Activated CD4-positive, CD25-positive, alpha-beta regulatory T cell treated with anti-CD3 and anti-CD28 coated beads, Interleukin-2, amount 50 U/mL, for 24 hours (primary cell): ENCODE measurements at regions not wholly inside any gene's neighbourhood (a gene's known extent, or its start where the extent isn't known, plus 50 kb on each side); places are given as distances from the start of the nearest gene placed in this dataset.
"Not testable (repeated sequence)": the region's sequence is repeated elsewhere in the genome, so short reads cannot be mapped to it uniquely, and the experiment has no call there.

ENCODE experiments used
- ATAC-seq, 2 donors: fragments of 150-1000 bp; cut with Tn5 transposase; one replicate each; pipeline ENCODE4 v1.10.0; 2021; ENCODE audit warnings: mild to moderate bottlenecking in 1 of 2, moderate library complexity in 1 of 2

GRCh38 chr5:34329201-34329600 lies 286.2 kb upstream of the C1QTNF3 start:
- ATAC-seq = not testable (repeated sequence)

GRCh38 chr5:34329611-34330108 lies 286.6 kb upstream of the C1QTNF3 start:
- ATAC-seq = not testable (repeated sequence)

DNA sequence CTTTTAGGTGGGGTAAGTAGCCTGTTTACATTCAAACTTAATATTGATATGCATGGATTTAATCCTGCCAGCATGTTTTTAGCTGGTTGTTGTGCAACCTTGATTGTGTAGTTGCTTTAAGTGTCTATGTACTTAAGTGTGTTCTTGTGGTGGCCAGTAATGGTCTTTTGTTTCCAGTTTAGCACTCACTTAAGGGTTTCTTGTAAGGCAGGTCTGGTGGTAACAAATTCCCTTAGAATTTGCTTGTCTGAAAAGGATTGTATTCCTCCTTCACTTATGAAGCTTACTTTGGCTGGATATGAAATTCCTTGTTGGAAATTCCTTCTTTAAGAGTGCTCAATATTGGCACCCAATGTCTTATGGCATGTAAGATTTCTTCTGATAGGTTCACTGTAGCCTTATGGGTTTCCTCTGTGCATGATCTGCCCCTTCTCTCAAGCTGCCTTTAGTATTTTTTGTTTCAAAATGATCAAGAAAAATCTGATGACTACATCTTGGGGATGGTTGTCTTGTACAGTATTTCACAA lies 289.0 kb upstream of the C1QTNF3 start:
- not testable (repeated sequence) for ATAC-seq

- ATAC-seq = not testable (repeated sequence)
Measured at GRCh38 chr5:34339408-34340001, 296.5 kb upstream of the C1QTNF3 start.

DNA sequence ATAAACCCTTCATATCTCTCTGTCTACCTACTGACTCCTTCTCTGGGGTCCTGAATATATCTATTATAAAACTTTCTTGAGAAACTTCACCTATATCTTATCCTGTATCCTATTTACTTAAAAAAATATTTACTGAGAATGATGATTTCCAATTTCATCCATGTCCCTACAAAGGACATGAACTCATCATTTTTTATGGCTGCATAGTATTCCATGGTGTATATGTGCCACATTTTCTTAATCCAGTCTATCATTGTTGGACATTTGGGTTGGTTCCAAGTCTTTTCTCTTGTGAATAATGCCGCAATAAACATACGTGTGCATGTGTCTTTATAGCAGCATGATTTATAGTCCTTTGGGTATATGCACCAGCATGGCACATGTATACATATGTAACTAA lies 301.7 kb upstream of the RAI14 start:
- not testable (repeated sequence) for ATAC-seq

DNA sequence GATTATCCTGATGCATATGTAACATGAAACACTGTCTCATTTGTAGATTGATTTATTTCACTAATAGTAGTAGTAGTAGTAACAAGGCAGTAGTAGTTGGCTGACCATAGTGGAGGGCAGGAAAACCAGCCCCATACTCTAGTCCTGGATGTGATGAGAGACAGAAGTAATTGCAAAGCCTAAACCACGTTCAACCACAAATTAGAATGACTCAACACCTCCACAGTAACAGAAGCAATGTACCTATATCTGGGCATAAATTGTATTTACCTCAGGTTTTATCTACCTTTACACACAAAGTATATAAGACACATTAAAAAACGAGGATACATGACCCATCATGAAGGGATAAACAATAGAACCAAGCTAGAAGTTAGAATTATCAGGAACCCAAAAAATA lies 284.7 kb upstream of the RAI14 start:
- ATAC-seq = not testable (repeated sequence)

GRCh38 chr5:34371817-34372216 lies 284.3 kb upstream of the RAI14 start:
- not testable (repeated sequence) for ATAC-seq

- not testable (repeated sequence) for ATAC-seq
Measured at GRCh38 chr5:34372739-34373138, 283.4 kb upstream of the RAI14 start.

GRCh38 chr5:34377651-34378050 lies 278.5 kb upstream of the RAI14 start:
- not testable (repeated sequence) for ATAC-seq

DNA sequence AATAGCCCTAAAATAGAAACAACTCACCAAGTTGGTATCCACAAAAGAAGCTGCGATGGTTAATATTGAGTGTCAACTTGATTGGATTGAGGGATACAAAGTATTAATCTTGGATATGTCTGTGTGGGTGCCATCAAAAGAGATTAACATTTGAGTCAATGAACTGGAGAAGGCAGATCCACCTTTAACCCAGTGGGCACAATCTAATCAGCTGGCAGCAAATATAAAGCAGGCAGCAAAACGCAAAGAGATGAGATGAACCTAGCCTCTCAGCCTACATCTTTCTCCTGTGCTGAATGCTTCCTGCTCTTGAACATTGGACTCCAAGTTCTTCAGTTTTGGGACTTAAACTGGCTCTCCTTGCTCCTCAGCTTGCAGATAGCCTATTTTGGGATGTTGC lies 277.6 kb upstream of the RAI14 start:
- ATAC-seq = not testable (repeated sequence)

GRCh38 chr5:34388754-34389153 lies 267.4 kb upstream of the RAI14 start:
- not testable (repeated sequence) for ATAC-seq

- no peak for ATAC-seq
Measured at GRCh38 chr5:34409373-34409772, 246.8 kb upstream of the RAI14 start.

DNA sequence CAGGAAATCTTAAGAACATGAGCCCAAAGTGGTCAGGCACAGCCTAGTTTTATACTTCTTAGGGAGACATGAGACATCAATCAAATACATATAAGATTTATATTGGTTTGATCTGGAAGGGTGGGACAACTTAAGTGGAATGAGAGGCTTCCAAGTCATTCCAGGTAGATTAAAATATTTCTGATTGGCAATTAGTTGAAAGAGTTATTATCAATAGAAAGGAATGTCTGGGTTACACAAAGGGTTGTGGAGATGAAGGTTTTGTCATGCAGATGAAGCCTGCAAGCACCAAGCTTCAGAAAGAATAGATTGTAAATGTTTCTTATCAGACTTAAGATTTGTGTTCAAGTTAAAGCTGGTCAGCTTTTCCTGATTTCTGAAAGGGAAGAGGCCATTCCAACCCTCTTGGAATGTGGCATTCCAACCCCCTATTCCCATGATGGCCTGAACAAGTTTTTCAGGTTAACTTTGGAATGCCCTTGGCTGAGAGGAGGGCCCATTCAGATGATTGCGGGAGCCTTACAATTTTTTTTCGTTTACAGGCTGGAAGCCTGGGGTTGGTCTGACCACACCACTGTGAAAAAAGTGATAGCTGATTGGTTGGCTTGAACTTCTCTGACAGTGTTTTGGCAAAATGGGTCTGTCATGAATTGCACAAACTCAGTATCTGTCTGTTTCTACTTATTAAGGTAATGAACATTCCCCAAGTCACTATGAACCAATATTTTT lies 245.6 kb upstream of the RAI14 start:
- ATAC-seq = no peak

DNA sequence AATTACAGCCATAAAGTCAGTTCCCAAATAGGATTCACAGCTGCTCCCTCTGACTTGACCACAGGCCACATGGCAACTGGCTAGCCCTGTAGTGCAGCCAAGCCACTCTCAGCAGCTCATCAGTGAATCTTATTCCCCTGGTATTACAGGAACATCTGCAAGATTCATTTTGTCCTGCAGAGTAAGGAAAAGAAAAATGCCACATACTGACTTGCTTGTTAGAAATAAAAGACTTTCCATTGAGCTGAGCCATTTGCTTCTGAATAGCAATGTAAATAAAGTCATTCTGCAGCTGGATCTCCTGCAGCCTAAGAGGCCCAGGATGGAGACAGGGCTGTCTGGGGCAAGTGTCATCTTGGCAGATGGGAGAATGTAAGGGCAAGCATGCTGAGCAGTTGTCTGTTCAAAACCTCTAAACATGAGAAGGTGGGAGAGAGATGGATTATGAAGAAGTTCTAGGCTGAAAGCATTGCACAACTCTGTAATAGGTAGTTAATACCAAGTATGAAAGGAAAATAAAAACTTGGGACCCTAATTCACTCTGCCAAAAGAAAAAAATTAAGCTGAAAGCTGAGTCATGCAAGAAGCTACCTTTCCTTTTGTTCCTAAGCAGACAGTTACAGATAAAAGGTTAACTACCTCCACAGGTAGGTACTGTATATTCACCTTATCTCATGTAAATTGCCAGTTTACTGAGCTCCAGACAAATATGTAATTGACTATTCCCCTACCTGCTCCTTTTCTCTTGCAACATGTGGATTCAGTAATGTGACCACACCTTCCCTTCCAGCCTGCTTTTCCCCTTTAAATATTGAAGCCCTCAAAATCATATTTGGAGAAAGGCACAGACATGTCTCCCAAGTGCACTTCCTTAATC lies 244.4 kb upstream of the RAI14 start:
- no peak for ATAC-seq

GRCh38 chr5:34412736-34413135 lies 243.4 kb upstream of the RAI14 start:
- ATAC-seq = no peak

DNA sequence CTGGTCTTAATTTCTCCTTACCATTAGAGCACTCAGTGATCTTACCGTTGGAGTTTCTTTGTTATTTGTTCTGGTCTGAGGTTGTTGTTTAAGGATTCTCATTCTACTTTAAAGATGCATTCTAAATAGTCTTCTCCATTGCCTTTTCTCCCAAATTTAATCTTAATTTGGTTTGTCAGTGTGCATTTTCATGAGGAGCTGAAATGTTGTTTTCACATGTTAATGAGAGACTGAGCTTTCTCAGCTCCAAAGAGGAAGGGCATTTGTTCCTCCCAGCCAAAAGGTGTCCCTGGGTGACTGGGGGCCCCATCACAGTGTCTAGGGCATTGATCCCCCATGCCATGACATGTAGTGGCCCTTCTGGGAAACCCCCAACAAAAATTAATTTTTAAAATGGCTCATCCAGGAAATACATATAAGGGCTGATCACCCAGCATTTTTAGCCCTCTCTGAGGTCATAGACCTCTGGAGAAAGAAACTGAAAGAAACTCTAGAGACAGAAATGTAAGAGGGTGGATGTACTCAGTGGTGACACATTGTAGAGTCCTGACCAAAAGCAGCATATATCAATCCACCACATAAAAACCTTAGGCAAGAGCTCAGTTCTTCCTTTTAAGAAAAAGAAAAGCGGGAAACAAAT lies 240.4 kb upstream of the RAI14 start:
- ATAC-seq = peak; percentile 77 to 82

DNA sequence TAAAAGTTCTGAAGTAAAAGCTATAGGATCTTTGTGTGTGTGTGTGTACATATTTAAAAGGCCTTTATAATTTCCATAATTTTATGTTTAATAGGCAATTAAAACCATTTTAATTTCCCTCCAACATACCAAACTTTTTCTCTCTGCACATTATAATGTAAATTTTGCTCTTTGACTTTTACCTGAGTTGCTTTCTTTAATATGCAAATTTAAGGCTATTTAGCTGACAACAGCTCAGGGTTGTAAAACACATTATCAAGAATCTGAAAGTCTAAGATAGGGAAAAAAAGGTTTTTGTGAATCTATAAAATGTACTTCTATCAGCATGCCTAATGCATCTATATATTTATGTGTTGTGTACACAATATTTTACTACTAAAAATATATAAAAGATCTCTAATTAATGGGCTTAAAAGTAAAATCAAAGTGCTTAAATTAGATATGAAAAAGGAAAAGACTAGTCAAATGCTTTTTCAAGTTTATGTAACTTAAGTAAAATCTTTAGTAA lies 239.6 kb upstream of the RAI14 start:
- no peak for ATAC-seq

GRCh38 chr5:34420191-34420590 lies 235.9 kb upstream of the RAI14 start:
- ATAC-seq = not testable (repeated sequence)

DNA sequence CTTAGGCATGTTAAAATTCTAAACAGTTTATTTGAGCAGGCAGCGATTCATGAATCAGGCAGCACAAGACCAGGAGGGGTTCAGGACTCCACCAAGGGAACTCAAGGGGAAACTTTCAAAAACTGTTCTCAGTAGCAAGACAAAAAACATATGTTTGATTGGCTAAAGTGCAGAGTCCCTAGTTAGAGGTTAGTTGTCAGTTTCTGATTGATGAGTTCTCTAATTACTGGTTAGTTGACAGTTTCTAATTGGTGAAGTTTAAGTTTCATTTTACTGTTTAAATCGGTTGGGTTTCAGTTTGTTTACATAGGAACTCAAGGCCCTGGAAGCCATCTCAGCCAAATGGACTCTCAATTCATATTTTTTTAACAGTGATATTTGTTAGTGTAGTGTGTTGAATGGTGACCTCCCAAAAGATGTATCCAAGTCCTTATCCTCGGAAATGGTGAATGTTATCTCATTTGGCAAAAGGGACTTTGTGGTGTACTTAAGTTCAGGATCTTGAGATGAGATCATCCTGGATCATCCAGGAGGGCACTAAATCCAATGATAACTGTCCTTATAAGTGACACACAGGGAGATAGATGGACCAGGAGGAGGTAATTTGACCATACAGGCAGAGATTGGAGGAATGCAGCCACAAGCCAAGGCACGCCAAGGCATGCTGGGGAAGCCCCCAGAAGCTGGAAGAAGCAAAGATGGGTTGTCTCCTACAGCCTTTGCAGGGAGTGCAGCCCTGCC lies 219.2 kb upstream of the RAI14 start:
- no peak for ATAC-seq

DNA sequence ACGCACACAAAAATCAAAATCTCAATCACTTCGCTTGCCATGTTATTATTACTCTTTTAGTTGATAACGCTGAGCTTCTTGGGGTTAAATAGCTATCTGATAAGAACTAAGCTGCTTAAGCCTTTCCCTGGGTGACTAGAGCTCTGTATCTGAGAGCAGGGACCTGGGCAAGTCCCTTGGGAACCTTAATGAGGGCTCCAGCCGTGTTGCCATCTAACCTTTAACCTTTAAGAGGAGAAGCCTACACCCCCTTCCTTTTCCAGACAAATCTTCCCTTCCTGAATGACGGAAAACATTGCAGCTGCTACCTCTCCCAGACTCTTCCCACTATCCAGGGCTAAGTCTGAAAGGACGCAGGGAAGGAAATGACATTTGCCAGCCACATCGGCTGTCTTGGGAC lies 216.5 kb upstream of the RAI14 start:
- ATAC-seq = no peak

DNA sequence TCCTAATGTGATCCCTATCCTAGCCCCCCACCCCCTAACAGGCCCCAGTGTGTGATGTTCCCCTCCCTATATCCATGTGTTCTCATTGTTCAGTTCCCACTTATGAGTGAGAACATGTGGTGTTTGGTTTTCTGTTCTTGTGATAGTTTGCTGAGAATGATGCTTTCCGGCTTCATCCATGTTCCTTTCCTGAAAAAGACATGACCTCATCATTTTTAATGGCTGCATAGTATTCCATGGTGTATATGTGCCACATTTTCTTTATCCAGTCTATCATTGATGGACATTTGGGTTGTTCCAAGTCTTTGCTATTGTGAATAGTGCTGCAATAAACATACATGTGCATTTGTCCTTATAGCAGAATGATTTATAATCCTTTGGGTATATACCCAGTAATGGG lies 214.4 kb upstream of the RAI14 start:
- ATAC-seq = not testable (repeated sequence)

DNA sequence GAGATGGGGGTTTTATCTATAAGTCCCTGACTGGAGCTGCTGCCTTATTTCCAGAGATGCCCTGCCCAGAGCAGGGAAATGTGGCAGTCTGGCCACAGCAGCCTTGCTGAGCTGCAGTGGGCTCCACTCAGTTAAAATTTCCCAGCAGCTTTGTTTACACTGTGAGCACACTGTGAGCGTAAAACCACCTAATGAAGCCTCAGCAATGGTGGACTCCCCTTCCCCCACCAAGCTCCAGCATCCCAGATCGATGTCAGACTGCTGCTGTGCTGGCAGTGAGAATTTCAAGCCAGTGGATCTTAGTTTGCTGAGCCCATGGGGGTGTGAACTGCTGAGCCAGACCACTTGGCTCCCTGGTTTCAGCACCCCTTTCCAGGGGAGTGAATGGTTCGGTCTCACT lies 208.7 kb upstream of the RAI14 start:
- ATAC-seq = no peak
